ENCODE measurements at regions not wholly inside any gene's neighbourhood (a gene's known extent, or its start where the extent isn't known, plus 50 kb on each side); places are given as distances from the start of the nearest gene placed in this dataset.

DNA sequence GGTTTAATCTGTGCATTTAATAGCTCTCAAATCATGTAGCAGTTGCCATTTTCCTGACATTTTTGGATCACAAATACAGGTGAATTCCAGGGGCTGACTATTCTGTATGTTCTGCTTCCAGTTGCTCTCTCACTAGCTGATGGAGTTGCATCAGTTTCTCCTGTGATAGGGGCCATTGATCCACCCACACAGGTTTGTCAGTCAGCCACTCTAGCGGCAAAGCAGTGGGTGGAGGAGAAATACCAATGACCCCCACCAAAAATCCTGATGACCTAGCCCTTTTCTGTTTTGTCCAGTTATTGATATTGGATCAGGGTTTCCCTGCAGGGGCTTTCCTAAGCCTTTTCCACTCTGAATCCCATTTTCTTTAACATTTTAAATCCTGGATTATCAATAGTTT is 72.3 kb upstream of the BTN3A2 start:
- no peaks in the 10 kb centered on the region for H3K9me2 ChIP-seq (replicated peaks; ENCODE audit: control insufficient read depth, low read length)
- no peaks in the 10 kb centered on the region for H4K20me1 ChIP-seq (ENCODE audit: control insufficient read depth, insufficient read depth, low read depth, low read length)
- no peaks in the 10 kb centered on the region; the same call in none of the 2 replicates for H3K27me3 ChIP-seq (ENCODE audit: control insufficient read depth, low read length)

DNA sequence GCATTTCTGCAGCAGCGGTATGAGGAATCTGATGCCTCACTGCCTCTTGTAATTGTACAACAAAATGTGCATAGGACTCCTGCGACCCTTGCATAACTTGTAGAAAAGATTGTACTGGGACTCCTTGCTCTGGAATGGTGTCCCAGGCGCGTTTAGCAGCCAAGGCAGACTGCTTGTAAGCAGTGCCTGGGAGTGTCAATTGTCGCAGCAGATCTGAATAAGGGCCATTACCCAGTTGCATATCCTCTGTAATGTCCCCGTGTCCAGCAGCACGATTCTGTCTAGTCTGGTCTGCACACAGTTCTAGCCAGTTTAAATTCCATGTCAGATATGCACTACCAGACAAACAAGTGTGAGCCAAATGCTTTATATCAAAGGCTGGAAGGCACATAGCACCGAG is 70.7 kb upstream of the BTN3A2 start:
- Histone ChIP-seq H3K4me1 (ENCODE audit: control insufficient read depth, low read length) (no peaks in the 10 kb centered on the region), H3K4me3 (ENCODE audit: low read length) (no peak overlapping the region), H3K79me2 (ENCODE audit: control insufficient read depth, low read length) (no peaks in the 10 kb centered on the region), H3F3A (ENCODE audit: control insufficient read depth, insufficient read depth) (0 out of 2 replicates have a peak, but pooled peaks cover 3% of the 10 kb centered on the region), H3K36me3 (ENCODE audit: control insufficient read depth, low read length) (no peaks in the 10 kb centered on the region), H3K27me3 (ENCODE audit: control insufficient read depth, low read length) (no peaks in the 10 kb centered on the region; the same call in none of the 2 replicates), H3K27ac (ENCODE audit: low read depth, low read length) (no peak overlapping the region), H3K9me3 (ENCODE audit: control insufficient read depth, insufficient read depth, low read length) (peaks cover 2% of the 10 kb centered on the region; the same call in 1 of the 2 replicates), H3K4me2 (ENCODE audit: low read length) (no peak overlapping the region), H3K9me2 (replicated peaks; ENCODE audit: control insufficient read depth, low read length) (no peaks in the 10 kb centered on the region), H4K20me1 (ENCODE audit: control insufficient read depth, insufficient read depth, low read depth, low read length) (no peaks in the 10 kb centered on the region)
- no peak for TF ChIP-seq EZH2phosphoT487 (IDR thresholded peaks at IDR 0.05; ENCODE audit: borderline replicate concordance, low read length)
- TF ChIP-seq, protein P1, sequence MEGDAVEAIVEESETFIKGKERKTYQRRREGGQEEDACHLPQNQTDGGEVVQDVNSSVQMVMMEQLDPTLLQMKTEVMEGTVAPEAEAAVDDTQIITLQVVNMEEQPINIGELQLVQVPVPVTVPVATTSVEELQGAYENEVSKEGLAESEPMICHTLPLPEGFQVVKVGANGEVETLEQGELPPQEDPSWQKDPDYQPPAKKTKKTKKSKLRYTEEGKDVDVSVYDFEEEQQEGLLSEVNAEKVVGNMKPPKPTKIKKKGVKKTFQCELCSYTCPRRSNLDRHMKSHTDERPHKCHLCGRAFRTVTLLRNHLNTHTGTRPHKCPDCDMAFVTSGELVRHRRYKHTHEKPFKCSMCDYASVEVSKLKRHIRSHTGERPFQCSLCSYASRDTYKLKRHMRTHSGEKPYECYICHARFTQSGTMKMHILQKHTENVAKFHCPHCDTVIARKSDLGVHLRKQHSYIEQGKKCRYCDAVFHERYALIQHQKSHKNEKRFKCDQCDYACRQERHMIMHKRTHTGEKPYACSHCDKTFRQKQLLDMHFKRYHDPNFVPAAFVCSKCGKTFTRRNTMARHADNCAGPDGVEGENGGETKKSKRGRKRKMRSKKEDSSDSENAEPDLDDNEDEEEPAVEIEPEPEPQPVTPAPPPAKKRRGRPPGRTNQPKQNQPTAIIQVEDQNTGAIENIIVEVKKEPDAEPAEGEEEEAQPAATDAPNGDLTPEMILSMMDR (IDR thresholded peaks at IDR 0.05; ENCODE audit: low read depth, low read length, poor library complexity, severe bottlenecking): no peak

More for the DNA sequence above, 72.3 kb upstream of the BTN3A2 start:
- no peak overlapping the region for H3K4me2 ChIP-seq (ENCODE audit: low read length)
- H3K79me2 ChIP-seq (ENCODE audit: control insufficient read depth, low read length): no peaks in the 10 kb centered on the region
- no peak overlapping the region for H3K27ac ChIP-seq (ENCODE audit: low read depth, low read length)
- TF ChIP-seq, protein P1 (IDR thresholded peaks at IDR 0.05; ENCODE audit: low read depth, low read length, poor library complexity, severe bottlenecking): no peak
- no peak for TF ChIP-seq EZH2phosphoT487 (IDR thresholded peaks at IDR 0.05; ENCODE audit: borderline replicate concordance, low read length)
- no peaks in the 10 kb centered on the region for H3K4me1 ChIP-seq (ENCODE audit: control insufficient read depth, low read length)
- no peak overlapping the region for H3K4me3 ChIP-seq (ENCODE audit: low read length)
- H3K36me3 ChIP-seq (ENCODE audit: control insufficient read depth, low read length): no peaks in the 10 kb centered on the region
- peaks cover 12% of the 10 kb centered on the region; the same call in 1 of the 2 replicates for H3K9me3 ChIP-seq (ENCODE audit: control insufficient read depth, insufficient read depth, low read length)
- H3F3A ChIP-seq (ENCODE audit: control insufficient read depth, insufficient read depth): 0 out of 2 replicates have a peak, but pooled peaks cover 2% of the 10 kb centered on the region

DNA sequence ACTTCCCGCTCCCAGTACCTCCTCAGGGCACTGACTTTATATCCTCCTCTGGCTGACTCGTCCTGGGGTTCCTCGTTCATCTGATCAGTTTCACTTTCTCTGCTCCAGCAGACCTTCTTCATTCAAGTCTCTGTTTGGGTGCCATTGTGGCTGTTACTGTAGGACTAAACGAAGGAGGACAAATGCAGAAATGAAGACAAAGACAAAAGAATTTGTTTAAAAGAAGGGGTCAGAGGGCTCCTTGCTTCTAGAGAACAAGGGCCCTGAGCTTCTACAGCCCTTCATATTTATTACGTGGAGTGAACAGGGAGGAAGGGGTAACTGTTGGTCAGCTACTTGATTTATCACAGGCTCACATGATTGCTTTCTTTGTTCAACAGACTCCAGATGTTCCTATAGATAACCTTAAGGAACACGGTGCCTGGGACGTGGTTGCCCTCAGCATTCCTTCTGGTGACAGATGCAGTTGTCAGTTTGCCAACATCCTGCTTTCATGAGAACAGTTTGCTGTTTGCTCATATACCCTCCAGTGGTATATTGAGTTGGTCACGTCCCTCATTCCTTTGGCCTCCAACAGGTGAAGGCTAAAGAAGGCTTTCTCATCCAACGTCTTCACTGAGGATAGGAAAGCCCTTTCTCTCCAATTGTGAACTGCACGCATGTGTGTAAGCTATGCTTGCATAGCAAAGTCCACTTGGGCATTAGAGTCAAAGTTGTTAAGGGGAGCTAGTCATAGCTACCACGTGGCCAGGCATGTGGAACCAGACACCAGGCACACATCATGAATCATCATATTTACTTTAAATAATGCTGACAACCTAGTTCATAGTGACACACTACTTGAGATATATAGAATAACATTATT is 69.1 kb upstream of the BTN3A2 start:
- Histone ChIP-seq H3K36me3 (ENCODE audit: control insufficient read depth, low read length) (no peaks in the 10 kb centered on the region), H3K9me3 (ENCODE audit: control insufficient read depth, insufficient read depth, low read length) (no peaks in the 10 kb centered on the region), H3F3A (ENCODE audit: control insufficient read depth, insufficient read depth) (0 out of 2 replicates have a peak, but pooled peaks cover 3% of the 10 kb centered on the region), H3K4me2 (ENCODE audit: low read length) (no peak overlapping the region), H3K27me3 (ENCODE audit: control insufficient read depth, low read length) (no peaks in the 10 kb centered on the region; the same call in none of the 2 replicates), H3K4me3 (ENCODE audit: low read length) (no peak overlapping the region), H3K9me2 (replicated peaks; ENCODE audit: control insufficient read depth, low read length) (no peaks in the 10 kb centered on the region), H4K20me1 (ENCODE audit: control insufficient read depth, insufficient read depth, low read depth, low read length) (no peaks in the 10 kb centered on the region), H3K27ac (ENCODE audit: low read depth, low read length) (no peak overlapping the region), H3K4me1 (ENCODE audit: control insufficient read depth, low read length) (no peaks in the 10 kb centered on the region), H3K79me2 (ENCODE audit: control insufficient read depth, low read length) (no peaks in the 10 kb centered on the region)
- TF ChIP-seq EZH2phosphoT487 (IDR thresholded peaks at IDR 0.05; ENCODE audit: borderline replicate concordance, low read length): no peak
- TF ChIP-seq, protein P1 (IDR thresholded peaks at IDR 0.05; ENCODE audit: low read depth, low read length, poor library complexity, severe bottlenecking): no peak
